UCSD-AML1 (cell line): ENCODE measurements at regions not wholly inside any gene's neighbourhood (a gene's known extent, or its start where the extent isn't known, plus 50 kb on each side); places are given as distances from the start of the nearest gene placed in this dataset.

Experiments
- DNase-seq: peaks from one replicate; lab custom pipeline; 2025; ENCODE audit not compliant: unreplicated experiment; lab: John Stamatoyannopoulos, UW

DNA sequence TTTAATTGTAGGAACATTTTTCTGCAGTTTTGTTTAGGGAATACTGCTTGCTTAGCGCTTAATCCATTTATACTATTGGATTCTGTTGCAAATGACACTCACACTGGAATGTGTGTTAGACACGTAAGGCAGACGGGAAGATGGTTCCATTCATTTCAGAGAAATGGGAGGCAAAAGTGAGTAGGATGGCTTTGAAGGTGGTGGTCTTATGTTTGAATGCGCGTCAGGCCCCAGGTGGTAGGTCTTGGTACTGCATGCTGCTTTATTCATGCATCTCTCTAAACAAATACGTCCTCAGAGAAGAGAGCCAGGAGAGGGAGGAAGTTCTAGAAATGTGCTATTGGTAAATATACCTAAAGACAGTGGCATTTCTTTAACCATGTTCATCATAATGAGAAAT is 997.6 kb upstream of the RBFOX1 start:
- no peak for DNase-seq

DNA sequence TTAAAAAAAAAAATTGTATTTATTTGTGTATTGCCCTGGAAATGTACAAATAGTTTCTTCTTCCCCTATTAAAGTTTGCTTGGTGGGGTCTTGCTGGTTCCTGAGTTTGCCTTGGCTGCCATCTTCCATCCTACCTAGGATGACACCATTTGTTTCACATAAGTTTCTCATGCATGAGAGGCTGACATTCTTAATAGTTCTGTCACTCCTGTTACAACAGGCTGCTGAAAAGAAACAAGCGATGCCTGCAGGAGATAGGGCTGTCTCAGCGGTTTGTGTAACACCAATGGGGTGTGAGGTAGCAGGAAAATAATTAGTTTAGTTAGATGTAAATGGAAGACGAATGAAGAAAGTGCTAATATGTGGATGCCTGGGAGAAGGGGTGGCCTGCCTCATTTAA is 1000.9 kb upstream of the RBFOX1 start:
- no peak for DNase-seq

DNA sequence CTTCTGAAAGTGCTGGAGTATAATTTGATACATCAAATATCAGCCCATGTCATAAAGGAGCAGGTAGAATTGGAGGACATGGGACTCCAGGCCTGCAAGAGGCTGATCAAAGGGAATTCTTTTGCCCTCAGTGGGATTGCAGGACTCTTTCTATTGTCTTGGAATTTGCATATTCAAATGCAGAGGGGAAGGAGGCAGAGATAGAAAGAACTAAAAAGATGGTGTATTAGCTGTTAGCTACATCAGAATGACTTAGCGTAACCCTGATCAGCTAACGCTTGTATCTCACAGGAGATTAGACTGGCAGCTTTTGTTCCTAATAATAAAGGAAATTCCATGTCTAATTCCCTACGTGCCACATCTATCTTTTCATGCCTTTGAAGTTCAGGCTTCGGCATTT is 1014.7 kb upstream of the RBFOX1 start:
- no peak for DNase-seq

DNA sequence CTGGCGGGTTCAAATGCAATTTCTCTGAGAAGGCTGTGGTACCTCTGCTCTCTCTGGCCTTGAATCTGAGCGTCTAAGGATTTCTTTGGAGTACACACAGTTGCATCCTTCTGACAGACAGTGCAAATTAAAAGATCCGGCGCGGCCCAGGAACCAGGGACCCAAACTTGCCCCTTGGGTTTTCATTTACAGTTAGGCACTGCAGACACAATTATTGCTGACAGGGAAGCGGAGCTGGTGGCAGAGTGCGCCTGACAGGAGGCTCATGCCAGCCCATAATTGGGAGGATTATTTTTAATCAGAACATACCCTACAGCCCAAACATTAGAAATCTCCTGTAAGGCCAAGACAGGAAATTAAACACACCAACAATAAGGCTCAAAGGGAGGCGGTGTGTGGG is 1023.4 kb upstream of the RBFOX1 start:
- no peak for DNase-seq

GRCh38 chr16:6308176-6308575 is 1024.5 kb upstream of the RBFOX1 start:
- no peak for DNase-seq

DNA sequence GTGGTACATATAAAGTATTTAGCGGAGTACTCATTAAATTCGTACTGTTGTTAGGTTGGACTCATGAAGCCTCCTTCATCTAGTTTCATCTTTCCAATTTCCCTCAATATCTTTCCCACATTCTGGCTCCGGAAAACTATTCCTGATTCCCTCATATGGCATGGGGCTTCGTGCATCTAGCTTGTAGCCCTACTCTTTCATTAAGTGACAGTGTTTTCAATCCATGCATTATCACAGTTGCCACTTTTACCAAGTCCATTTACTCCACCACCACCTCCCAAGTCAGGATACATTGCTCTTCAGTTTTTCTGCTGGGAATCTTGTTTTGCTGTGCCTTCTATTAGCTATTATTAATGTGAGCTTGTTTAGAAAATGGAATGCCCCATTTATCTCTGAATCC is 1032.1 kb upstream of the RBFOX1 start:
- DNase-seq: no peak

DNA sequence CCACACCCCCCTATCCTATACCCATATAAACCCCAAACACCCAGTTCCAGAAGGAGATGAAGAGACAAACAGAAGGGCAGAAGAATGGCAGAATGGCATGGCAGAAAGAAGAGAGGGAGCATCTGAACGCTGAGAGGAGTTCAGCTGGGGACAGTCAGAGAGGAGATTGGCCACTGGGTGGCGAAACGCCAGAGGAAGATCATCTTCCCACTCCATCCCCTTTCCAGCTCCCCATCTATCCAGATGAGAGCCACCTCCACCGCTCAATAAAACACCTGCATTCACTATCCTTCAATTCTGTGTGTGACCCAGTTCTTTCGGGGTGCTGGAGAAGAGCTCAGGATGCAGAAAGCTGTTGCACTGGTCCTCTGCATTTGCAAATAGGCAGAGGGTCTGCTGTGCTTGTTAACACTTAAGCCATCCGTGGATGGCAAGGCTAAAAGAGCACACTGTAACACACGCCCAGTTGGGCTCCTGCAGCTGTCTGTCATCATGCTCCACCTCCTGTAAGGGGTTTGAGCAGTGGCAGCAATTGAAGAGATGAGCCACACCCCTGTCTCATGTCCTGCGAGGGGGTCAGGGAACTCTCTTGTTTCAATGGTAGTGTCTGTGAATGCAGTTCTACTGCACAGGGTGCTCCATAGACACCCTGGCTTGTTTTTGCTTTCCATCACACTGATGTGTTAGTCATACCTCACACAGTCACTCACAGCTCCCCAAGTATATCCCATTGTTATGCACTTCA is 1034.8 kb upstream of the RBFOX1 start:
- no peak for DNase-seq

DNA sequence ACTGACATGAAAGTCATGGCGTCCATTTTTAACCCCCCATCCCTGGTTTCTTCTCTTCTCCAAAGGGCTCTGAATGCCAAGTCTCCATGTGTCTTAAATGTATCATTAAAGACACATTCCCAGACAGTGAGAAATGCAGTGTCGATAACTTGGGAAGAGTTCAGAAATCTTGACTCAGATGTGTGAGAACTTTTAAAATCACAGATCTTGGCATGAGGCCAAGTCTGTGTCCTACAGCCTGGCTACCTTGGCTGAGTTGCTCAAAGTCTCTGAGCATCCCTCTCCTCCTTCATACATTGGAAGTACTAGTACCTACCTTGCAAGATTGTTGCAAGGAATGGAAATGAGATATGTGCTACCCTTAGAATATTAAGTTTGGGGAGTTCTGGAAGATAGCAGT is 1046.5 kb upstream of the RBFOX1 start:
- no peak for DNase-seq

- DNase-seq: no peak
Measured at GRCh38 chr16:6284731-6285130, 1047.9 kb upstream of the RBFOX1 start.

DNA sequence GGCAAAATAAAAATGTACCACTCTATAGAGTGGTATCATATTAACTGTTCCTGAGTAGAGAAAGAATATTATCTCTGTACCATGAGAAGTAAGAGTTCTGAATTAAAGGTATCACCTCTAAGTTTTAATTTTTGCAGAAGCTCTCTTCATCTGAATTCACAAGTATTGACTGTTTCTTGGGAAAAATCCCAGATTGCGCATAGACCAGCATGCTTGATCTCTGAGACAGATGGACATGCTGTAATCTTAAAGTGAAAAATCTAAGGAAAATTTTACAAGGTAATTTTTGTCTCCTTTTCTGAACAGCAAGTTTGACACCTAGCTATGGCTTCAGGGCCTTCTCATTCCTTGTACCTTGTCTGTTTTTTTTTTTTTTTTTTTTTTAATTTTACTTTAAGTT is 1050.7 kb upstream of the RBFOX1 start:
- no peak for DNase-seq

DNA sequence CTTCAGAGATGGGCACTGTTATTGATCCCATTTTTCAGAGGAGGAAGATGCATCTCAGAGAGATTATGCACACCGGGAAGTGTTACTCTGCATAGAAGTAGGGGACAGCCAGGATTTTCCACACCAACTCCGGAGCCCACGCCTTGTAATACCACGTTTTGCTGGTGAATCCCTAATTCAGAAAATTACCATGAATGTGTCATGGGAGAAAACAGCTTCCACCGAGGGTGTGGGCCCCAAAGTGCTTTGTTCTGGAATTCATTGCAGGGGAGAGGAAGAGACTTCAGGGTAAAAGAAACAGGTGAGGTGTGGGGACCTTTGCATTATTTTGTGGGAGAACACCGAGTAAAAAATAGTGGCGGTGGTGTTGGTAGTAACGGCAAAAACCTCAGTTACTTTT is 1051.4 kb upstream of the RBFOX1 start:
- no peak for DNase-seq

DNA sequence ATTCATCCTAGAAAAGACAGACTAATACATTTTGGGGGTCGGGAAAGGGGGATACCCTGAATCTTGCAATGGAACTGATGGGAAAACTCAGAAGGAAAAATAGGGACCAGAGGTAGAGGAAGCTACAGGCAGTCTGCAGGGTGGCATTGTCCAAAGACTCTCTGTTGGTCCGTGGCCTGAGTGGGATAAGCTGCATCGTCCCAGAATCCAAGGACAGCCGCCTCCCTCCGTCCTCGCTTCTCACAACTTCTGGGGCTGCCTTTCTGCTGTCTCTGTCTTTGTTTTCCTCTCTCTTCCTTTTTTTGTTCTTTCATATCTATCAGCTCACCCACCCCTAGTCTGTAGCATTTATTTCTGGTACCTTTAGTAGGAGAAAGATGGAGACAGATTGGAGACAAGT is 1052.6 kb upstream of the RBFOX1 start:
- DNase-seq: no peak

GRCh38 chr16:6279286-6279685 is 1053.4 kb upstream of the RBFOX1 start:
- DNase-seq: no peak

GRCh38 chr16:6274351-6274750 is 1058.3 kb upstream of the RBFOX1 start:
- no peak for DNase-seq

GRCh38 chr16:6267682-6268081 is 1065.0 kb upstream of the RBFOX1 start:
- no peak for DNase-seq

DNA sequence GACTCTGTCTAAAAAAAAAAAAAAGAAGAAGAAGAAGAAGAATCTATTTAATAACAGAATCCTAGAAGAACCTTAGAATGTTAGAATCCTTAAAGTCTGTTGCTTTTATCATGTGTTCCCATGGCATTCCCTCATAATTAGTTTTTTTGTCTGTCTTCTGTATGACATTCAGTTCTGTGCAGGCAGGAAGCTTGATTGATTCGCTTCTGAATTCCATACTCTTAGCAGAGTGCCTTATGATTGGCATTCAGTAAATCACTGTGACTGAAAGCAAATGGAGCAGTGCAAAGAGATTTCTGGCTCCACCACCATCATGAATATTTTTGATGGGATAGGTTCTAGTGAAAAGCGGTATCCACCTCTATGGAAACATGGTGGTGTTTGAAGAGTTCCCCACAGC is 1065.9 kb upstream of the RBFOX1 start:
- DNase-seq: no peak

DNA sequence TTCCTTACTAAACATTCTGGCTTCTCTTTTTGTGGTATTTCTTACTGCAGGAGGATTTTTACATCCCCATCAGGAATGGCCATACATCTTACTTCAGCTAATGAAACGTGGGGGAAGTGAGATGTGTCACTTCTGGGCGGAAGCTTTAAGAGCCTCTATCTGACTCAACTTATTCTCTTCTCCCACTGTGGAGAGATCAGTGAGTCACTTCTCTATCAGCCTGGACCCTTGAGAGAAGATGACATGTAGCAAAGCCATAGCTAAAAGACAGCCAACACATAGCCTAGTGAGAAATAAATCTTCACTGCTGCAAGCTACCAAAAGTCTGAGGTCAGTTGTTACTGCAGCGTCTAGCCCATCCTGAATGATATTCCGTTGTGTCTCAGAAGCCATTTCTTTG is 1066.7 kb upstream of the RBFOX1 start:
- no peak for DNase-seq

- no peak for DNase-seq
Measured at GRCh38 chr16:6258056-6258455, 1074.6 kb upstream of the RBFOX1 start.

GRCh38 chr16:6252541-6252940 is 1080.1 kb upstream of the RBFOX1 start:
- no peak for DNase-seq

DNA sequence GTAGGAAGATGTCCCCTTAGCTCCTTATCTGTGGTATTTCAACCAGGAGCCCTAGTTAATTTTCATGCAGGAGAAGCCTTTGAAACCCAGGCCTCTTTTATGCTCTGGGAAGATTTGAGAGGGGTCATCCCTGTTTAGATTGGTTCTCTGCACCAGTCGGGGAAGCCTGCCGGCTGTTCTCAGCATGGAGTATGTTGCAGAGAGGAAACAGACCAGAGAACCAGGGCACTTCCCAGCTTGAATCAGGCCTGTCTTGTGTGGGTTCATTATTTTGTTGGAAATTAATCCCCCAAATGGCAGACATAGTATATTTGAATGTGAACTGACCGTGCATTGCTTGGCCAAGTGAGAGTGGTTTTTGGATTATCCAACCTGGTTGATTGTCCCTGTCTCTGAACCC is 1082.1 kb upstream of the RBFOX1 start:
- no peak for DNase-seq

DNA sequence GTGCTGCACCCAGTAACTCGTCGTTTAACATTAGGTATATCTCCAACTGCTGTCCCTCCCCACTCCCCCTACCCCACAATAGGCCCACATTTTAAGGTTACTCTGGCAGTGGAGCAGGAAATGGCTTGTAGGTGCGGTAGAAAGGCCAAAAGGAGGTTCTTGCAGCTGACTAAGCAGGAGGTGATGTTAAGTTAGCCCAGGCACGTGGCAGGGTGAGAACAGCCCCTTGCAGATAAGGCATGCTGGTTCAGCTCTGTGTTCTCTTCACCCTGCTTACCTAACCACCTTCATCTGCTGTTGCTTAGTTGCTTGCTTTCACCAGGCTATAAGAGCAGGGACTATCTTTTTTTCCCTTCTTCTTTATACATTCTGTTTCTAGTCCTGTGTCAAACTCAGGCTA is 1082.8 kb upstream of the RBFOX1 start:
- no peak for DNase-seq

- DNase-seq: no peak
Measured at GRCh38 chr16:6248199-6248598, 1084.4 kb upstream of the RBFOX1 start.

DNA sequence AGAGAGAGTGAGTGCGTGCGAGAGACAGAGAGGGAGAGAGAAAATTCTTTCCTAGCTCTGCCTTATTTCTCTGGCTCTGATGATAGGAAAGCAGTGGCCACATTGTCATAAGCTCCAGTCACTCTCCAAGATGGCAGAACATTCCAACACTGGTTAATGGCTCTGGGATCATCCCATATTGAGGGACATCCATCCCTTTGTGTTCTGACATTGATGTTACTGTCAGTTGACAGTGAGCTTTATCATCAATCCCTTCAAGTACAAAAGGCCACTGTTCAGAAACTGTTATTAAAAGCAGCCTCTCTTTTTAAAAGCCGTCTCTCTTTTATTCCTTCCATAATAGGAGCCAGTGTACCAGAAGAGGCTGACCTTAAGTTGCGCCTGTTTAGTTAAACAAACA is 1084.9 kb upstream of the RBFOX1 start:
- no peak for DNase-seq

- no peak for DNase-seq
Measured at GRCh38 chr16:6247150-6247549, 1085.5 kb upstream of the RBFOX1 start.
